ENCODE measurements at regions not wholly inside any gene's neighbourhood (a gene's known extent, or its start where the extent isn't known, plus 50 kb on each side); places are given as distances from the start of the nearest gene placed in this dataset.

- Mint-ChIP-seq H3K36me3 (no peaks in the 10 kb centered on the region), H3K27ac (no peak overlapping the region), H3K4me3 (no peak overlapping the region), H3K27me3 (peaks cover 17 to 23% of the 10 kb centered on the region in 2 donors), H3K9me3 (no peaks in the 10 kb centered on the region), H3K4me1 (peaks cover 0 to 6% (median 0%) of the 10 kb centered on the region in 3 donors)
- Histone ChIP-seq H3K36me3 (ENCODE audit: control insufficient read depth in 2 of 2, extremely low read depth in 1 of 2, insufficient read depth in 1 of 2, low read length in 1 of 2) (no peaks in the 10 kb centered on the region), H3K4me1 (ENCODE audit: control insufficient read depth in 1 of 2, extremely low read depth in 1 of 2, insufficient read depth in 2 of 2, low read length in 2 of 2) (no peaks in the 10 kb centered on the region), H3K4me3 (ENCODE audit: control insufficient read depth in 1 of 2, extremely low read depth in 1 of 2, low read length in 1 of 2) (no peak overlapping the region), H3K27ac (ENCODE audit: low read length) (no peak overlapping the region), H3K9me3 (no peaks in the 10 kb centered on the region), H3K27me3 (replicated peaks in 1 of 2; ENCODE audit: control insufficient read depth in 2 of 2, extremely low read depth in 1 of 2, insufficient read depth in 2 of 2, low read length in 1 of 2) (peaks cover 0 to 4% of the 10 kb centered on the region in 2 experiments)
- 85% methylated on average over 4 of the region's 6 CpGs for WGBS (ENCODE audit: insufficient coverage)
- ChIA-PET POLR2A (no interaction called here), CTCF (interaction anchor here in 1 of 2 donors (0.6 kb wide), 1 partner anchor 204 kb away, joined by 3 read pairs; no protein-coding TSS in a partner anchor)
- ATAC-seq (replicated peaks in 1 of 4) (no peak), DNase-seq (no peak)
Observed at GRCh38 chr2:224259831-224260230, 142.1 kb downstream of the FAM124B start.

DNA sequence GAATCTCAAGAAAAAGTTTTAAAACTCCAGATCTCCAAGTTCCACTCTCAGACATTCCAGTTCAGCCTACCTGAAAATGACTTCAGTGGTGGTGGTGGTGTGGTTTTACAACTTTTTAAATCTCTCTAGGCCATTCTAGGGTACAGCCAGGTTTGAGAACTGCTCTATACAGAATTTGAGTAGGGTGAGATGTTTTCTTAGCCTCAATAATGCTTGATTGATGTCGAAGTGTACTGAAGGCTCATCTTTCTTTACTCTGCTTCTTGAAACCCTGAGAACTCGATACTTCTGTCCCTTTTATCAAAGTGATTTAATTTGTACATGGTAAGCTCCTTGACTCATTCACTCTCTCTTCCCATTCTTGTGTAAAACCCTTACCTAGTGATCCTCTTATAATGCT lies 143.8 kb downstream of the FAM124B start:
- no peak for DNase-seq
- peaks cover 0 to 4% of the 10 kb centered on the region in 2 experiments for H3K27me3 ChIP-seq (replicated peaks in 1 of 2; ENCODE audit: control insufficient read depth in 2 of 2, extremely low read depth in 1 of 2, insufficient read depth in 2 of 2, low read length in 1 of 2)
- H3K27me3 Mint-ChIP-seq, result peaks cover 16 to 25% of the 10 kb centered on the region in 2 donors
- H3K4me3 Mint-ChIP-seq, result no peak overlapping the region
- ChIA-PET POLR2A (no interaction called here), CTCF (no interaction called here)
- WGBS (ENCODE audit: insufficient coverage), result 40% methylated on average over 1 of the region's 2 CpGs
- H3K4me1 Mint-ChIP-seq, result peaks cover 0 to 6% (median 0%) of the 10 kb centered on the region in 3 donors
- H3K9me3 Mint-ChIP-seq, result no peaks in the 10 kb centered on the region
- H3K9me3 ChIP-seq, result no peaks in the 10 kb centered on the region
- H3K27ac Mint-ChIP-seq, result no peak overlapping the region
- no peak for ATAC-seq (replicated peaks in 1 of 4)
- H3K36me3 ChIP-seq (ENCODE audit: control insufficient read depth in 2 of 2, extremely low read depth in 1 of 2, insufficient read depth in 1 of 2, low read length in 1 of 2), result no peaks in the 10 kb centered on the region
- H3K27ac ChIP-seq (ENCODE audit: low read length), result no peak overlapping the region
- no peaks in the 10 kb centered on the region for H3K4me1 ChIP-seq (ENCODE audit: control insufficient read depth in 1 of 2, extremely low read depth in 1 of 2, insufficient read depth in 2 of 2, low read length in 2 of 2)
- no peak overlapping the region for H3K4me3 ChIP-seq (ENCODE audit: control insufficient read depth in 1 of 2, extremely low read depth in 1 of 2, low read length in 1 of 2)
- H3K36me3 Mint-ChIP-seq, result no peaks in the 10 kb centered on the region

DNA sequence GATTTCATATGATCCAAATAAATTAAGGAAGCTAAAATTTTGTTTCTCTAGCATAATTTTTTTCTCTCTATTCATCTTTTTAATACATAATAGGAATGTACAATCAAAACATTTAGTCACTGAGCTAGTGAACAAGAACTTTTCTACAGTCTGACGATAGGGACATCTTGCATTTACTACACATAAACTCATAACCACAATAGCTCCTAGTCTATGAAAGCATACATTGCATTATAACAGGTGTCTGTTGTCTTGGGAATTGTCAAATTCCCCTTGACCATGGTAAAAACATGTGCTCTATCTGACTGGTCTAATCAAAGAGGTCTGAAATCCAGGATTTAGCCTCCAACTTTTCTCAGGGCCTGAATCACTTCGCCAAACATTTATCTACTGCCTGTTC lies 144.8 kb downstream of the FAM124B start:
- peaks cover 0 to 6% (median 0%) of the 10 kb centered on the region in 3 donors for H3K4me1 Mint-ChIP-seq
- ATAC-seq (replicated peaks in 1 of 4), result no peak
- H3K4me3 Mint-ChIP-seq, result no peak overlapping the region
- no peaks in the 10 kb centered on the region for H3K9me3 Mint-ChIP-seq
- WGBS (ENCODE audit: insufficient coverage), result 100% methylated on average over 1 of the region's 2 CpGs
- no peak overlapping the region for H3K27ac Mint-ChIP-seq
- Histone ChIP-seq H3K4me1 (ENCODE audit: control insufficient read depth in 1 of 2, extremely low read depth in 1 of 2, insufficient read depth in 2 of 2, low read length in 2 of 2) (no peaks in the 10 kb centered on the region), H3K27me3 (replicated peaks in 1 of 2; ENCODE audit: control insufficient read depth in 2 of 2, extremely low read depth in 1 of 2, insufficient read depth in 2 of 2, low read length in 1 of 2) (peaks cover 0 to 4% of the 10 kb centered on the region in 2 experiments), H3K27ac (ENCODE audit: low read length) (no peak overlapping the region), H3K9me3 (no peaks in the 10 kb centered on the region), H3K36me3 (ENCODE audit: control insufficient read depth in 2 of 2, extremely low read depth in 1 of 2, insufficient read depth in 1 of 2, low read length in 1 of 2) (no peaks in the 10 kb centered on the region), H3K4me3 (ENCODE audit: control insufficient read depth in 1 of 2, extremely low read depth in 1 of 2, low read length in 1 of 2) (no peak overlapping the region)
- ChIA-PET CTCF (no interaction called here), POLR2A (no interaction called here)
- no peak for DNase-seq
- peaks cover 13 to 25% of the 10 kb centered on the region in 2 donors for H3K27me3 Mint-ChIP-seq
- H3K36me3 Mint-ChIP-seq, result no peaks in the 10 kb centered on the region

DNA sequence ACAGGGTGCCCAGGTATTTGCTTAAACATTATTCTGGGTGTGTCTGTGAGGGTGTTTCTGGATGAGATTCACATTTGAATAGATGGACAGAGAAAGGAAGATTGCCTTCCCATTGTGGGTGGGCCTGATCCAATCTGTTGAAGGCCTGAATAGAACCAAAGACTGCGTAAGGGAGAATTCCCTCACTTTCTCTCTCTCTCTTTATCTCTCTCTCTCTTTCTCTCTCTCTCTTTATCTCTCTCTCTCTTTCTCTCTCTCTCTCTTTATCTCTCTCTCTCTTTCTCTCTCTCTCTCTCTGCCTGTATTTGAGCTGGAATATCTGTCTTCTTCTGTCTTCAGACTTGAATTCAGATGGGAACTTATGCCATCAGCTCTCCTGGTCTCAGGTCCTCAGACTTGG lies 148.4 kb downstream of the FAM124B start:
- H3K4me1 ChIP-seq (ENCODE audit: control insufficient read depth in 1 of 2, extremely low read depth in 1 of 2, insufficient read depth in 2 of 2, low read length in 2 of 2), result no peaks in the 10 kb centered on the region
- no peak overlapping the region for H3K27ac ChIP-seq (ENCODE audit: low read length)
- Mint-ChIP-seq H3K9me3 (no peaks in the 10 kb centered on the region), H3K36me3 (no peaks in the 10 kb centered on the region), H3K4me1 (no peaks in the 10 kb centered on the region), H3K27me3 (peaks cover 2 to 10% of the 10 kb centered on the region in 2 donors), H3K27ac (no peak overlapping the region), H3K4me3 (no peak overlapping the region)
- H3K36me3 ChIP-seq (ENCODE audit: control insufficient read depth in 2 of 2, extremely low read depth in 1 of 2, insufficient read depth in 1 of 2, low read length in 1 of 2), result no peaks in the 10 kb centered on the region
- no peak for ATAC-seq (replicated peaks in 1 of 4)
- peaks cover 0 to 3% of the 10 kb centered on the region in 2 experiments for H3K27me3 ChIP-seq (replicated peaks in 1 of 2; ENCODE audit: control insufficient read depth in 2 of 2, extremely low read depth in 1 of 2, insufficient read depth in 2 of 2, low read length in 1 of 2)
- H3K9me3 ChIP-seq, result no peaks in the 10 kb centered on the region
- H3K4me3 ChIP-seq (ENCODE audit: control insufficient read depth in 1 of 2, extremely low read depth in 1 of 2, low read length in 1 of 2), result no peak overlapping the region
- CTCF ChIA-PET, result no interaction called here
- 86% methylated on average over 1 of the region's 1 CpG for WGBS (ENCODE audit: insufficient coverage)
- POLR2A ChIA-PET, result no interaction called here
- DNase-seq, result no peak

DNA sequence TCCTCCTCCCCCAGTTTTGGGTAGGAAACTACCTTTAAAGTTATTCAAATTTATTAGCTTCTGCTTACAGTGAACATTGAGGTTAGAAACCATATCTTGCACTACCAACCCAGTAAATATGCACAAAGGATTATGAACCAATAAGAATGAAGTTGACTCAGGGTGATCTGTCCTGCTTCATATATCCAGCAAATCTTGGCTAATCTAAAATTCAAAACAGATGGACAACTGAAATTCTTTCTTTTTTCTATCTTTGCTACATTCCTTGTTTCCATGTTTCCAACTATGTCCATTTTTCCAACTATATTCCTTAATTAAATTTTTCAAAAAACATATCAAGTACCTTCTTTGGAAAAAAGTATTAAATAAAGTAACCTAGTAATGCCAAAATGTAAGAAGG lies 149.3 kb downstream of the FAM124B start:
- Histone ChIP-seq H3K9me3 (no peaks in the 10 kb centered on the region), H3K27ac (ENCODE audit: low read length) (no peak overlapping the region), H3K36me3 (ENCODE audit: control insufficient read depth in 2 of 2, extremely low read depth in 1 of 2, insufficient read depth in 1 of 2, low read length in 1 of 2) (no peaks in the 10 kb centered on the region), H3K4me1 (ENCODE audit: control insufficient read depth in 1 of 2, extremely low read depth in 1 of 2, insufficient read depth in 2 of 2, low read length in 2 of 2) (no peaks in the 10 kb centered on the region), H3K27me3 (replicated peaks in 1 of 2; ENCODE audit: control insufficient read depth in 2 of 2, extremely low read depth in 1 of 2, insufficient read depth in 2 of 2, low read length in 1 of 2) (peaks cover 0 to 3% of the 10 kb centered on the region in 2 experiments), H3K4me3 (ENCODE audit: control insufficient read depth in 1 of 2, extremely low read depth in 1 of 2, low read length in 1 of 2) (no peak overlapping the region)
- POLR2A ChIA-PET, result no interaction called here
- no peak for ATAC-seq (replicated peaks in 1 of 4)
- CTCF ChIA-PET, result no interaction called here
- no peak overlapping the region for H3K4me3 Mint-ChIP-seq
- no peak for DNase-seq
- H3K4me1 Mint-ChIP-seq, result no peaks in the 10 kb centered on the region
- H3K36me3 Mint-ChIP-seq, result no peaks in the 10 kb centered on the region
- no peak overlapping the region for H3K27ac Mint-ChIP-seq
- H3K27me3 Mint-ChIP-seq, result peaks cover 2 to 8% of the 10 kb centered on the region in 2 donors
- no peaks in the 10 kb centered on the region for H3K9me3 Mint-ChIP-seq

- DNase-seq (no peak), ATAC-seq (replicated peaks in 1 of 4) (no peak)
- no peak overlapping the region for H3K27ac ChIP-seq (ENCODE audit: low read length)
- Mint-ChIP-seq H3K4me1 (no peaks in the 10 kb centered on the region), H3K36me3 (no peaks in the 10 kb centered on the region), H3K27me3 (peaks cover 0 to 3% of the 10 kb centered on the region in 2 donors), H3K9me3 (no peaks in the 10 kb centered on the region), H3K4me3 (no peak overlapping the region), H3K27ac (no peak overlapping the region)
- no peaks in the 10 kb centered on the region for H3K9me3 ChIP-seq
- H3K27me3 ChIP-seq (replicated peaks in 1 of 2; ENCODE audit: control insufficient read depth in 2 of 2, extremely low read depth in 1 of 2, insufficient read depth in 2 of 2, low read length in 1 of 2), result peaks cover 0 to 3% of the 10 kb centered on the region in 2 experiments
- ChIA-PET CTCF (no interaction called here), POLR2A (no interaction called here)
- no CpG with 5 or more reads among the region's 1 CpG for WGBS (ENCODE audit: insufficient coverage)
- H3K4me1 ChIP-seq (ENCODE audit: control insufficient read depth in 1 of 2, extremely low read depth in 1 of 2, insufficient read depth in 2 of 2, low read length in 2 of 2), result no peaks in the 10 kb centered on the region
- no peaks in the 10 kb centered on the region for H3K36me3 ChIP-seq (ENCODE audit: control insufficient read depth in 2 of 2, extremely low read depth in 1 of 2, insufficient read depth in 1 of 2, low read length in 1 of 2)
- no peak overlapping the region for H3K4me3 ChIP-seq (ENCODE audit: control insufficient read depth in 1 of 2, extremely low read depth in 1 of 2, low read length in 1 of 2)
Observed at GRCh38 chr2:224248944-224249371, 152.9 kb downstream of the FAM124B start.

GRCh38 chr2:224242561-224242960 lies 159.3 kb downstream of the FAM124B start:
- no peak overlapping the region for H3K4me3 ChIP-seq (ENCODE audit: control insufficient read depth in 1 of 2, extremely low read depth in 1 of 2, low read length in 1 of 2)
- DNase-seq (no peak), ATAC-seq (replicated peaks in 1 of 4) (no peak)
- ChIA-PET POLR2A (interaction anchor here in 1 of 2 donors (0.7 kb wide), 1 partner anchor 148 kb away, joined by 8 read pairs; no protein-coding TSS in a partner anchor), CTCF (interaction anchor here in 1 of 2 donors (0.7 kb wide), 1 partner anchor 1271 kb away, joined by 4 read pairs; no protein-coding TSS in a partner anchor)
- no peak overlapping the region for H3K4me3 Mint-ChIP-seq
- H3K27ac ChIP-seq (ENCODE audit: low read length), result no peak overlapping the region
- H3K27ac Mint-ChIP-seq, result no peak overlapping the region
- no peaks in the 10 kb centered on the region for H3K36me3 ChIP-seq (ENCODE audit: control insufficient read depth in 2 of 2, extremely low read depth in 1 of 2, insufficient read depth in 1 of 2, low read length in 1 of 2)
- peaks cover 12 to 14% of the 10 kb centered on the region in 2 donors for H3K27me3 Mint-ChIP-seq
- H3K9me3 ChIP-seq, result no peaks in the 10 kb centered on the region
- no peaks in the 10 kb centered on the region for H3K9me3 Mint-ChIP-seq
- H3K27me3 ChIP-seq (replicated peaks in 1 of 2; ENCODE audit: control insufficient read depth in 2 of 2, extremely low read depth in 1 of 2, insufficient read depth in 2 of 2, low read length in 1 of 2), result no peaks in the 10 kb centered on the region
- no peaks in the 10 kb centered on the region for H3K4me1 ChIP-seq (ENCODE audit: control insufficient read depth in 1 of 2, extremely low read depth in 1 of 2, insufficient read depth in 2 of 2, low read length in 2 of 2)
- H3K36me3 Mint-ChIP-seq, result no peaks in the 10 kb centered on the region
- WGBS (ENCODE audit: insufficient coverage), result 20% methylated on average over 1 of the region's 1 CpG
- H3K4me1 Mint-ChIP-seq, result no peaks in the 10 kb centered on the region

Measured in T-cell (primary cell).